ENCODE measurements at regions not wholly inside any gene's neighbourhood (a gene's known extent, or its start where the extent isn't known, plus 50 kb on each side); places are given as distances from the start of the nearest gene placed in this dataset.

- H4K20me1 ChIP-seq (ENCODE audit: insufficient read depth, low read length): no peaks in the 10 kb centered on the region; the same call in 1 of the 2 replicates
- H3K27me3 ChIP-seq (ENCODE audit: insufficient read depth, low read length, poor library complexity): no peaks in the 10 kb centered on the region
- peaks cover 20% of the 10 kb centered on the region for H3K4me1 ChIP-seq (ENCODE audit: insufficient read depth, low read length)
- H2AFZ ChIP-seq (ENCODE audit: low read depth, low read length): no peak overlapping the region
- no peak overlapping the region for H3K27ac ChIP-seq (ENCODE audit: low read length)
- TF ChIP-seq EZH2 (IDR thresholded peaks at IDR 0.05; ENCODE audit: borderline replicate concordance, low read depth, low read length, severe bottlenecking): no peak
- TF ChIP-seq CTCF (IDR thresholded peaks at IDR 0.05; ENCODE audit: borderline replicate concordance, extremely low read depth, low read length, poor library complexity, severe bottlenecking): no peak
- H3K36me3 ChIP-seq (ENCODE audit: insufficient read depth, low read length): no peaks in the 10 kb centered on the region
- no peak overlapping the region for H3K4me3 ChIP-seq (ENCODE audit: low read depth in 1 of 2, low read length in 2 of 2)
- H3K9me3 ChIP-seq (ENCODE audit: insufficient read depth, low read length, severe bottlenecking): no peaks in the 10 kb centered on the region
- ATAC-seq (ENCODE audit: insufficient read depth, low read depth) (no peak), DNase-seq (no peak)
- no peak overlapping the region for H3K9ac ChIP-seq (ENCODE audit: low read depth, low read length)
- no peaks in the 10 kb centered on the region for H3K79me2 ChIP-seq (ENCODE audit: insufficient read depth, low read length)
- H3K4me2 ChIP-seq (ENCODE audit: insufficient read depth, low read length): no peak overlapping the region
Observed at GRCh38 chr5:2007878-2008501, 125.3 kb upstream of the IRX4 start.

- no peaks in the 10 kb centered on the region for H3K36me3 ChIP-seq (ENCODE audit: insufficient read depth, low read length)
- no peak overlapping the region for H3K27ac ChIP-seq (ENCODE audit: low read length)
- H3K79me2 ChIP-seq (ENCODE audit: insufficient read depth, low read length): no peaks in the 10 kb centered on the region
- no peak overlapping the region for H3K4me2 ChIP-seq (ENCODE audit: insufficient read depth, low read length)
- H3K9me3 ChIP-seq (ENCODE audit: insufficient read depth, low read length, severe bottlenecking): no peaks in the 10 kb centered on the region
- ATAC-seq (ENCODE audit: insufficient read depth, low read depth): no peak
- H4K20me1 ChIP-seq (ENCODE audit: insufficient read depth, low read length): no peaks in the 10 kb centered on the region; the same call in 1 of the 2 replicates
- H3K4me1 ChIP-seq (ENCODE audit: insufficient read depth, low read length): peaks cover 20% of the 10 kb centered on the region
- H2AFZ ChIP-seq (ENCODE audit: low read depth, low read length): no peak overlapping the region
- no peaks in the 10 kb centered on the region for H3K27me3 ChIP-seq (ENCODE audit: insufficient read depth, low read length, poor library complexity)
- no peak overlapping the region for H3K9ac ChIP-seq (ENCODE audit: low read depth, low read length)
- no peak overlapping the region for H3K4me3 ChIP-seq (ENCODE audit: low read depth in 1 of 2, low read length in 2 of 2)
- DNase-seq: no peak
- TF ChIP-seq CTCF (IDR thresholded peaks at IDR 0.05; ENCODE audit: borderline replicate concordance, extremely low read depth, low read length, poor library complexity, severe bottlenecking): no peak
- TF ChIP-seq EZH2 (IDR thresholded peaks at IDR 0.05; ENCODE audit: borderline replicate concordance, low read depth, low read length, severe bottlenecking): no peak
Observed at GRCh38 chr5:2007496-2007877, 124.8 kb upstream of the IRX4 start.

GRCh38 chr5:2006971-2007291, 124.2 kb upstream of the IRX4 start:
- Histone ChIP-seq H4K20me1 (ENCODE audit: insufficient read depth, low read length) (no peaks in the 10 kb centered on the region), H3K4me3 (ENCODE audit: low read depth in 1 of 2, low read length in 2 of 2) (no peak overlapping the region), H3K9ac (ENCODE audit: low read depth, low read length) (no peak overlapping the region), H3K36me3 (ENCODE audit: insufficient read depth, low read length) (no peaks in the 10 kb centered on the region), H3K27me3 (ENCODE audit: insufficient read depth, low read length, poor library complexity) (no peaks in the 10 kb centered on the region), H3K4me2 (ENCODE audit: insufficient read depth, low read length) (no peak overlapping the region), H3K79me2 (ENCODE audit: insufficient read depth, low read length) (no peaks in the 10 kb centered on the region), H2AFZ (ENCODE audit: low read depth, low read length) (no peak overlapping the region), H3K9me3 (ENCODE audit: insufficient read depth, low read length, severe bottlenecking) (no peaks in the 10 kb centered on the region), H3K4me1 (ENCODE audit: insufficient read depth, low read length) (peaks cover 20% of the 10 kb centered on the region), H3K27ac (ENCODE audit: low read length) (no peak overlapping the region)
- no peak for ATAC-seq (ENCODE audit: insufficient read depth, low read depth)
- no peak for DNase-seq
- no peak for TF ChIP-seq CTCF (IDR thresholded peaks at IDR 0.05; ENCODE audit: borderline replicate concordance, extremely low read depth, low read length, poor library complexity, severe bottlenecking)
- no peak for TF ChIP-seq EZH2 (IDR thresholded peaks at IDR 0.05; ENCODE audit: borderline replicate concordance, low read depth, low read length, severe bottlenecking)

Measured in DND-41 (cell line).